PC-9 (cell line): ENCODE measurements at regions not wholly inside any gene's neighbourhood (a gene's known extent, or its start where the extent isn't known, plus 50 kb on each side); places are given as distances from the start of the nearest gene placed in this dataset.

ENCODE experiments used
- BruUV-seq: library from RNA; stranded (reverse); fragments of 400-500 nt; replicated peaks from 2 replicates; lab custom pipeline; 2021; lab: Mats Ljungman, UMichigan
- CTCF ChIA-PET: fragments of 300-600 bp; sonication (Branson Sonifier 250); formaldehyde crosslinking; loops from one replicate; lab custom pipeline; 2022; ENCODE audit warnings: antibody characterized with exemption; lab: Charles Lee
- POLR2A ChIA-PET: fragments of 300-600 bp; sonication (Branson Sonifier 250); formaldehyde crosslinking; loops from one replicate; lab custom pipeline; 2022; ENCODE audit warnings: antibody characterized with exemption; ENCODE audit not compliant: unreplicated experiment; lab: Charles Lee
- DNase-seq, 2 experiments: peaks; one replicate each; pipeline versions ENCODE4 v3.0.0 to v3.0.0-alpha.2; 2015 to 2022; ENCODE audit warnings: mixed read lengths in 1 of 2
- H2AFZ ChIP-seq: fragments of 200-600 bp; sonication (generic); 2 replicates; pipeline ENCODE4 v1.8.1; 2017; ENCODE audit warnings: antibody characterized with exemption
- H3F3A ChIP-seq: fragments of 200-600 bp; sonication (generic); 2 replicates; pipeline ENCODE4 v1.8.1; 2017; ENCODE audit warnings: antibody characterized with exemption, mild to moderate bottlenecking, low read depth; ENCODE audit not compliant: insufficient read depth
- H3K27ac ChIP-seq: fragments of 200-600 bp; sonication (generic); 2 replicates; pipeline ENCODE4 v1.6.1; 2016; ENCODE audit warnings: mixed run types
- H3K27me3 ChIP-seq: fragments of 200-600 bp; sonication (generic); 2 replicates; pipeline ENCODE4 v1.6.1; 2016; ENCODE audit warnings: low read depth, mixed run types; ENCODE audit not compliant: insufficient read depth
- H3K36me3 ChIP-seq: fragments of 200-600 bp; sonication (generic); 2 replicates; pipeline ENCODE4 v1.6.1; 2016; ENCODE audit warnings: low read depth, mixed run types
- H3K4me1 ChIP-seq: fragments of 200-600 bp; sonication (generic); replicated peaks from 2 replicates; pipeline ENCODE4 v1.6.1; 2016; ENCODE audit warnings: mixed run types; ENCODE audit not compliant: insufficient read depth
- H3K4me2 ChIP-seq: fragments of 200-600 bp; sonication (generic); 2 replicates; pipeline ENCODE4 v1.6.1; 2017; ENCODE audit warnings: mixed run types
- H3K4me3 ChIP-seq: fragments of 200-600 bp; sonication (generic); 2 replicates; pipeline ENCODE4 v1.6.1; 2016; ENCODE audit warnings: mixed run types
- H3K79me2 ChIP-seq: fragments of 200-600 bp; sonication (generic); 2 replicates; pipeline ENCODE4 v1.6.1; 2017; ENCODE audit warnings: low read depth, mixed run types
- H3K9me2 ChIP-seq: fragments of 200-600 bp; sonication (generic); 2 replicates; pipeline ENCODE4 v1.8.1; 2017; ENCODE audit warnings: mild to moderate bottlenecking; ENCODE audit not compliant: insufficient read depth
- H3K9me3 ChIP-seq: fragments of 200-600 bp; sonication (generic); 2 replicates; pipeline ENCODE4 v1.8.1; 2016; ENCODE audit warnings: low read depth; ENCODE audit not compliant: insufficient read depth
- H4K20me1 ChIP-seq: fragments of 200-600 bp; sonication (generic); 2 replicates; pipeline ENCODE4 v1.8.1; 2017; ENCODE audit not compliant: insufficient read depth
- CTCF ChIP-seq: fragments of 200-600 bp; sonication (generic); conservative IDR thresholded peaks from 2 replicates; pipeline ENCODE4 v1.6.1; 2017; ENCODE audit warnings: mixed run types, antibody characterized with exemption, mild to moderate bottlenecking, moderate library complexity
- EZH2 ChIP-seq: fragments of 200-600 bp; sonication (generic); IDR thresholded peaks from 2 replicates; pipeline ENCODE4 v1.8.0; 2017; ENCODE audit warnings: antibody characterized with exemption, low read depth
- intact Hi-C: fragments of 100-400 bp; cut with micrococcal nuclease; formaldehyde crosslinking; loops from one replicate; pipeline ENCODE4 v1.10.0; 2022; ENCODE audit not compliant: unreplicated experiment

GRCh38 chr19:31500946-31501345, 151.7 kb upstream of the TSHZ3 start:
- POLR2A ChIA-PET: no interaction called here
- CTCF ChIA-PET: no interaction called here

GRCh38 chr19:31501427-31502195, 152.4 kb upstream of the TSHZ3 start:
- no TSS peak for BruUV-seq
- CTCF ChIA-PET: no interaction called here
- intact Hi-C loops: no loop called here

More at GRCh38 chr19:31500946-31501345, 151.7 kb upstream of the TSHZ3 start:
- Histone ChIP-seq H3K4me2 (no peak overlapping the region), H3K4me1 (no peaks in the 10 kb centered on the region), H3K27ac (no peak overlapping the region), H3K79me2 (no peaks in the 10 kb centered on the region), H2AFZ (no peak overlapping the region), H3K9me2 (no peaks in the 10 kb centered on the region), H3F3A (no peaks in the 10 kb centered on the region), H4K20me1 (no peaks in the 10 kb centered on the region), H3K36me3 (no peaks in the 10 kb centered on the region), H3K9me3 (no peaks in the 10 kb centered on the region), H3K4me3 (no peak overlapping the region), H3K27me3 (peaks cover 45% of the 10 kb centered on the region)
- no peak for TF ChIP-seq EZH2
- TF ChIP-seq CTCF: no peak
- DNase-seq: no peak
- BruUV-seq: no TSS peak
- intact Hi-C loops: no loop called here

GRCh38 chr19:31502536-31503170, 153.4 kb upstream of the TSHZ3 start:
- Histone ChIP-seq H3F3A (no peaks in the 10 kb centered on the region), H4K20me1 (no peaks in the 10 kb centered on the region), H2AFZ (no peak overlapping the region), H3K4me2 (no peak overlapping the region), H3K4me1 (no peaks in the 10 kb centered on the region), H3K79me2 (no peaks in the 10 kb centered on the region), H3K27ac (no peak overlapping the region), H3K9me2 (no peaks in the 10 kb centered on the region), H3K4me3 (no peak overlapping the region), H3K27me3 (peaks cover 46% of the 10 kb centered on the region), H3K9me3 (no peaks in the 10 kb centered on the region), H3K36me3 (no peaks in the 10 kb centered on the region)
- TF ChIP-seq EZH2 (no peak), CTCF (no peak)
- no peak for DNase-seq
- ChIA-PET CTCF (no interaction called here), POLR2A (no interaction called here)
- intact Hi-C loops: no loop called here
- no TSS peak for BruUV-seq

More at GRCh38 chr19:31501427-31502195, 152.4 kb upstream of the TSHZ3 start:
- no peak overlapping the region for H3K4me2 ChIP-seq
- H3K79me2 ChIP-seq: no peaks in the 10 kb centered on the region
- no peak overlapping the region for H3K27ac ChIP-seq
- peaks cover 45% of the 10 kb centered on the region for H3K27me3 ChIP-seq
- no peaks in the 10 kb centered on the region for H3F3A ChIP-seq
- no peaks in the 10 kb centered on the region for H3K9me2 ChIP-seq
- H3K36me3 ChIP-seq: no peaks in the 10 kb centered on the region
- no peaks in the 10 kb centered on the region for H3K4me1 ChIP-seq
- no peaks in the 10 kb centered on the region for H3K9me3 ChIP-seq
- no peak overlapping the region for H3K4me3 ChIP-seq
- POLR2A ChIA-PET: no interaction called here
- DNase-seq: no peak
- no peaks in the 10 kb centered on the region for H4K20me1 ChIP-seq
- no peak overlapping the region for H2AFZ ChIP-seq
- TF ChIP-seq CTCF: no peak
- TF ChIP-seq EZH2: no peak
